IPS-15b (cell line): ENCODE measurements at regions not wholly inside any gene's neighbourhood (a gene's known extent, or its start where the extent isn't known, plus 50 kb on each side); places are given as distances from the start of the nearest gene placed in this dataset.

Experiments used
- H3K27me3 ChIP-seq: one replicate; pipeline ENCODE4 v1.6.1; 2013; ENCODE audit warnings: low read length; ENCODE audit not compliant: control insufficient read depth, insufficient read depth
- H3K36me3 ChIP-seq: one replicate; pipeline ENCODE4 v1.6.1; 2013; ENCODE audit warnings: low read length; ENCODE audit not compliant: control insufficient read depth, insufficient read depth
- H3K4me1 ChIP-seq: one replicate; pipeline ENCODE4 v1.6.1; 2013; ENCODE audit warnings: mild to moderate bottlenecking, low read length; ENCODE audit not compliant: control insufficient read depth, insufficient read depth
- H3K4me3 ChIP-seq: one replicate; pipeline ENCODE4 v1.5.1; 2013; ENCODE audit warnings: low read depth, low read length
- H3K9ac ChIP-seq: one replicate; pipeline ENCODE4 v1.6.1; 2013; ENCODE audit warnings: low read depth, mild to moderate bottlenecking, low read length
- H3K9me3 ChIP-seq: one replicate; pipeline ENCODE4 v1.6.1; 2013; ENCODE audit warnings: mild to moderate bottlenecking, low read length; ENCODE audit not compliant: control insufficient read depth, insufficient read depth

GRCh38 chr10:65323802-65324201 lies 1602.0 kb upstream of the LRRTM3 start:
- H3K9ac ChIP-seq, result no peak overlapping the region
- H3K27me3 ChIP-seq, result no peaks in the 10 kb centered on the region
- no peaks in the 10 kb centered on the region for H3K36me3 ChIP-seq
- no peaks in the 10 kb centered on the region for H3K9me3 ChIP-seq
- H3K4me1 ChIP-seq, result peaks cover 9% of the 10 kb centered on the region
- H3K4me3 ChIP-seq, result no peak overlapping the region

DNA sequence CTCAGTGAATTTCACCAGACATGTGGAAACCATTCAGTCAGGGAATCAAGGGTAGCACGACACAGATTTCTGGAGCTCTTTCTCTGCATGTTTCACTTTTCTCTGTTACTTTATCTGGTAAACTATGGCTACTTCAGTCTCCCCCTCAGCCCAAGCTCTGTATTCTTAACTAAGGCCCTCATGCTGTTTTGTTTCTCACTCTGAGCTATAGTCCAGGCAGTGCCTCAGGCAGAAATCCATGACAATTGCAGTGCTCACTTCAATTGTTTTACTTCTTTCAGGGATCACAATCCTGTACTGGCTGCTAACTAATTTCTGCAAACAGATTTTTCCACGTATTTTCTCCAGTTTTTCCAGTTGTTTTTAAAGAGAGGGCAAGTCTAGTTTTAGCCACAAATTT lies 1599.9 kb upstream of the LRRTM3 start:
- Histone ChIP-seq H3K4me1 (peaks cover 6% of the 10 kb centered on the region), H3K9me3 (no peaks in the 10 kb centered on the region), H3K9ac (no peak overlapping the region), H3K27me3 (no peaks in the 10 kb centered on the region), H3K36me3 (no peaks in the 10 kb centered on the region), H3K4me3 (no peak overlapping the region)

DNA sequence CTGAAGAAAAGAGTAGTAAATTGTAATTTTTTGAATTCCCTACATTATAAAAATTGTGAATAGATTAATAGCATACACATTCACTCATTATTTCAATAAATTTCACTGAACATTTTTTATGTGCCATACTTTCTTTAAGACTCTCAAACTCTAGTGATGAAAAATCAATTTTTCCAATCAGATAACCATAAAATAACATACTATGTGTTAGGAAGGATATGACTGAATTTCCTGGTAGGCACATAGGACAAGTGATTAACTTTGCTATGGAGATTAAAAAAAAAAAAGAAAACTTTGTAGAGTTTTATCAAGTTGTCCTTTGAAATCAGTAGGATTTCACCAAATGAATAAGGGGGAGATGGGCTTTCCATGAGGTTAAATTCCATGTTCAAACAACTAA lies 1597.3 kb upstream of the LRRTM3 start:
- H3K4me3 ChIP-seq, result no peak overlapping the region
- H3K9me3 ChIP-seq, result no peaks in the 10 kb centered on the region
- H3K27me3 ChIP-seq, result no peaks in the 10 kb centered on the region
- no peaks in the 10 kb centered on the region for H3K36me3 ChIP-seq
- peaks cover 6% of the 10 kb centered on the region for H3K4me1 ChIP-seq
- H3K9ac ChIP-seq, result no peak overlapping the region

DNA sequence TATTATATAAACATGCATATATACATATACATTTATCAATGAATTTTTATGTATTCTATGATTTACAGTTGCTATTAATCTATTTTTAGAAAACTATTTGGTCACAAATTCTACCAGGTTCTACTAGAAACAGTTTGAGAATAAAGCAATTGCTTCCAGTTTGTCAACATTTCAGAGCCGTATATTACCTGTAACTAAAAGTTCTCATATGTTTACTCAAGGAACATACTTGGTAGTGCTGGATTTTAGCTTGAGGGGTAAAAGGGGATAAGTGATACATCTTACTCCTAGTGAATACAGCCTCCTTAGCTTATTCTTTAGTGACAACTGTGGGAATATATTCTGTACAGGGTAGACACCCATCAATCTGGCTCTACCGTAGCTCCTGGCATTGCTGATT lies 1590.5 kb upstream of the LRRTM3 start:
- H3K4me3 ChIP-seq, result no peak overlapping the region
- H3K9ac ChIP-seq, result no peak overlapping the region
- H3K4me1 ChIP-seq, result no peaks in the 10 kb centered on the region
- H3K27me3 ChIP-seq, result no peaks in the 10 kb centered on the region
- H3K9me3 ChIP-seq, result no peaks in the 10 kb centered on the region
- no peaks in the 10 kb centered on the region for H3K36me3 ChIP-seq

DNA sequence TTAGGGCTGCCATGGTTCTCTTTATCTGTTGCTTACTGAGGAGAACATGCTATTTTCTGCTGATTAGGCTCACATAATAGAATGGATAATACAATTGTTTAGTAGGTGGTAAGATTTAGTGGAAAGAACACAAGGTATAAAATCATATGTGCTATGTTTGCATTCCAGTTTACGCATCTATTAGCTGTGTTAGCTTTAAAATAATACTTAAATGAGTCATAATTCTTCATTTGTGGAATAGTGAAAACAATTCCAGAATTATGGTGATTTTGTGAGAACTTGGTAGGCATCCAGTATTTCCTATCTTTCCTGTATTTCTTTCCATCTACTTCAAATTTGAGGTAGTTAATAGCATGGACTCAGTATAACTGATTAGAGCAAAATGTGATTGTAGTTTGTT lies 1585.5 kb upstream of the LRRTM3 start:
- Histone ChIP-seq H3K27me3 (no peaks in the 10 kb centered on the region), H3K4me1 (no peaks in the 10 kb centered on the region), H3K9me3 (no peaks in the 10 kb centered on the region), H3K9ac (no peak overlapping the region), H3K4me3 (no peak overlapping the region), H3K36me3 (no peaks in the 10 kb centered on the region)

- H3K4me3 ChIP-seq, result no peak overlapping the region
- no peak overlapping the region for H3K9ac ChIP-seq
- H3K36me3 ChIP-seq, result no peaks in the 10 kb centered on the region
- no peaks in the 10 kb centered on the region for H3K4me1 ChIP-seq
- no peaks in the 10 kb centered on the region for H3K9me3 ChIP-seq
- H3K27me3 ChIP-seq, result no peaks in the 10 kb centered on the region
Observed at GRCh38 chr10:65341323-65341925, 1584.4 kb upstream of the LRRTM3 start.

DNA sequence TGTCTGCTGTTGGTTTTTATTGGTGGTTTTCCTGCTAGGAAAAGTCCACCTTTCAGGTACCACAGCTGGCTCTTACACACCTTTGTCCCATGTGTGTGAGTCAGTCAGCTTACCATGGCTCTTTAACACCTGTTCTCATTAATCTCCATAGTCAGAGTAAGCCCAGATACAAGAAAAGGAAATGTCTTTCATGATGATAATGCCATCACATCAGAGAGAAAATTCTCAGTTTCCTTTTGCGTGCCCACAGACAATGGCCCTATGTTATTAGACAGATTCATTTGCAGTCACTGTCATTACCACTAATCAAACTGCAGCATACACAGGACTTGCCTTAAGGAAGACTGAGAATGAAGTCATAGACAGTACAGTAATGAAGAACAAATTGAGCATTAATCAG lies 1583.6 kb upstream of the LRRTM3 start:
- Histone ChIP-seq H3K4me3 (no peak overlapping the region), H3K36me3 (no peaks in the 10 kb centered on the region), H3K27me3 (no peaks in the 10 kb centered on the region), H3K9ac (no peak overlapping the region), H3K4me1 (no peaks in the 10 kb centered on the region), H3K9me3 (no peaks in the 10 kb centered on the region)

DNA sequence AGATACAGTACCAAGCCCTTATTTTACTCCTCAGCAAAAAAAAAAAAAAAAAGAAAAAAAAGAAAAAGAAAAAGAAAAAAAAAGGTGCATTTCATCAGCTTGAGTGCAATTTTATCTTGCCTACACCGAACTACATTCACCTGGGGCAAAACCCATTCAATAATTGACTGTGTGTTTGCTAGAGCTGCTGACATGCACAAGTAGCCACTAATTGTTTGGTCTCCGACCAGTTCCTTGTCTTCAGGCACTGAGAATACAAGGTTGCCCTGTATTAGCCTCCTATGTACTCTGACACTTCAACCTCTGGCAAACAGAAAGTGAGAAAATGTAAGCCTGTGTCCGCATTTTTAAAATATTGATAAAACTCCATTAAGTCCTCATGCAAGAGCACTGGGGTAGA lies 1579.4 kb upstream of the LRRTM3 start:
- no peak overlapping the region for H3K4me3 ChIP-seq
- H3K36me3 ChIP-seq, result no peaks in the 10 kb centered on the region

DNA sequence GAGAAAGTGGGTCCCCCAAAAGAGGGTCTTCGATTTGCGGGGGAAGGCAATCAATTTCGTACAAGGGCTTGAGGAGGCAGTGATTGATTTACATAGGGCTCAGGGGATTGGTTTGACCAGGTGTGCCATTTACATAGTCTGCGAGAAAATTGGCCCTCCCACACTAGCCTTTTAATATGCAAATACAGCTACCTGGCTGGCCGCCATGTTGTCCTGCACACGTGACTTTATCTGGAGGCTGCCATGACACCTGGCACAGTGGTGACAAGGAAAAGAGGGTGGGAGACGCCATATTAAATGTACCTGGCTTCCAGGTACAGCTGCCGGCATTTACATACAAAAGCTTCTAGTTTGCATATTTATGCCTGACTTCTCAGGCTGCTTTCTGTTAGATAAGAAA lies 1577.2 kb upstream of the LRRTM3 start:
- H3K36me3 ChIP-seq, result no peaks in the 10 kb centered on the region
- no peak overlapping the region for H3K4me3 ChIP-seq
- H3K9me3 ChIP-seq, result no peaks in the 10 kb centered on the region

More for the DNA sequence above, 1579.4 kb upstream of the LRRTM3 start:
- Histone ChIP-seq H3K27me3 (no peaks in the 10 kb centered on the region), H3K9me3 (no peaks in the 10 kb centered on the region), H3K9ac (no peak overlapping the region), H3K4me1 (no peaks in the 10 kb centered on the region)

DNA sequence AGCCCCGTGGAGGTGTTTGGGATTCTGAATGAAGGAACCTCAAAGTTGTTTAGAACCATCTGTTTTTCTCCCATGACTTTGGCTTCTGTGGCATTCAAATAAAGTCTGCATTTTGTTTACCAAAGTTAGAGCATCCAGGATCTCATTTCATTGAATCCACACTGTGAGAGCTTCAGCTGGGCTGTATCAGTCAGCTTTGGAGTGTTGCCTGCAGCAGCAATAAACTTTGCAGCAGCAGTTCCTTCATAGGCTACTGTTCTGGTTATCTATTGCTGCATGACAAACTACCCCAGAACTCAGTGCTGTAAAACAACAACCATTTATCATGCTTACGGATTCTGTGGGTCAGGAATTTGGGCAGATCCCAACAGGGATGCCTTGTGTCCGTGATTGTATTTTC lies 1575.2 kb upstream of the LRRTM3 start:
- no peaks in the 10 kb centered on the region for H3K36me3 ChIP-seq
- no peaks in the 10 kb centered on the region for H3K27me3 ChIP-seq
- no peak overlapping the region for H3K9ac ChIP-seq
- no peaks in the 10 kb centered on the region for H3K9me3 ChIP-seq
- no peaks in the 10 kb centered on the region for H3K4me1 ChIP-seq
- no peak overlapping the region for H3K4me3 ChIP-seq

More for the DNA sequence above, 1577.2 kb upstream of the LRRTM3 start:
- H3K9ac ChIP-seq, result no peak overlapping the region
- H3K4me1 ChIP-seq, result no peaks in the 10 kb centered on the region
- no peaks in the 10 kb centered on the region for H3K27me3 ChIP-seq

DNA sequence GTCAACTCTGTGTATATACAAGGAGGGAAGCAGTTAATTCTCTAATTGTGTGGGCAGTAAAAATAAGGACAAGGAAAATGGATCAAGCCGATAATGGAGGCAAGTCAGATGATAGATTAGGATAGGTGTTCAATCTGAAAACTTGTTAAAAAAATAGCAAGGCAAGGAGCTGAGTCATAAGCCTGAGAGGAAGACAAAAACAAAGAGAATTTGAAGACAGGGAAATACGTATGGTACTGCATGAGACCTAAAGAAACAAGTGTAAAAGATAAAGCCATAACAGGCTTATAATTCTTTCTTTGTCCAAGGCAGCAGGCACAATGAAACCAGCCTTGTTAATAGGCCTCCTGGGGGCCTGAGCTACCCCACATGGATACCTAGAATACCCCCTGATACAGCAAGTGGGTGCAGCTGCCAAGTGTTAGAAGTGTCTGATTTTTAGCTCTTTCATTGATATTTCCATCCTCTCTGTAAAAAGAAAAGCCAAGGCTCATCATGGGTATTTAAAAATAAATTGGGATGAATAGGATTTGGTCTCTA lies 1570.6 kb upstream of the LRRTM3 start:
- no peak overlapping the region for H3K9ac ChIP-seq
- H3K4me1 ChIP-seq, result no peaks in the 10 kb centered on the region
- H3K27me3 ChIP-seq, result no peaks in the 10 kb centered on the region
- no peaks in the 10 kb centered on the region for H3K9me3 ChIP-seq
- no peaks in the 10 kb centered on the region for H3K36me3 ChIP-seq
- H3K4me3 ChIP-seq, result no peak overlapping the region

DNA sequence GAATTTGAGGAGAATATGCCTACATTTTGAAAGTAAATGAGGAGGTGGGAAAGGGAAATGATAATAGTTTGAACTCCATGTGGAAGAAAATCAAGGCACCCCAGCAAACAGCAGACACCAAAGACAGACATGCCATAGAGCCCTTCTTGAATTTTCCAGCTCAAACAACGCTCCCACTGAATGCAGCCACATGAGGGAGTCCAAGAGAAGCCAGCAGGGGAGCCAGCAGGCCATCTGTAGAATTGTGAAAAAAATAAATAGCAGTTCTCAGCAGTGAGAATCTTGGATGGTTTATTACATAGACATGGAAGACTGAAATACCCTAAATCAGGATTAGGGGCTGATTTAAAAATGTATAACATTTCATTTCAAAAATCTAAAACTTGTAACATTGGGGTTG lies 1567.3 kb upstream of the LRRTM3 start:
- Histone ChIP-seq H3K36me3 (no peaks in the 10 kb centered on the region), H3K4me1 (no peaks in the 10 kb centered on the region), H3K27me3 (no peaks in the 10 kb centered on the region), H3K9me3 (no peaks in the 10 kb centered on the region), H3K9ac (no peak overlapping the region), H3K4me3 (no peak overlapping the region)
